ENCODE measurements at regions not wholly inside any gene's neighbourhood (a gene's known extent, or its start where the extent isn't known, plus 50 kb on each side); places are given as distances from the start of the nearest gene placed in this dataset.

DNA sequence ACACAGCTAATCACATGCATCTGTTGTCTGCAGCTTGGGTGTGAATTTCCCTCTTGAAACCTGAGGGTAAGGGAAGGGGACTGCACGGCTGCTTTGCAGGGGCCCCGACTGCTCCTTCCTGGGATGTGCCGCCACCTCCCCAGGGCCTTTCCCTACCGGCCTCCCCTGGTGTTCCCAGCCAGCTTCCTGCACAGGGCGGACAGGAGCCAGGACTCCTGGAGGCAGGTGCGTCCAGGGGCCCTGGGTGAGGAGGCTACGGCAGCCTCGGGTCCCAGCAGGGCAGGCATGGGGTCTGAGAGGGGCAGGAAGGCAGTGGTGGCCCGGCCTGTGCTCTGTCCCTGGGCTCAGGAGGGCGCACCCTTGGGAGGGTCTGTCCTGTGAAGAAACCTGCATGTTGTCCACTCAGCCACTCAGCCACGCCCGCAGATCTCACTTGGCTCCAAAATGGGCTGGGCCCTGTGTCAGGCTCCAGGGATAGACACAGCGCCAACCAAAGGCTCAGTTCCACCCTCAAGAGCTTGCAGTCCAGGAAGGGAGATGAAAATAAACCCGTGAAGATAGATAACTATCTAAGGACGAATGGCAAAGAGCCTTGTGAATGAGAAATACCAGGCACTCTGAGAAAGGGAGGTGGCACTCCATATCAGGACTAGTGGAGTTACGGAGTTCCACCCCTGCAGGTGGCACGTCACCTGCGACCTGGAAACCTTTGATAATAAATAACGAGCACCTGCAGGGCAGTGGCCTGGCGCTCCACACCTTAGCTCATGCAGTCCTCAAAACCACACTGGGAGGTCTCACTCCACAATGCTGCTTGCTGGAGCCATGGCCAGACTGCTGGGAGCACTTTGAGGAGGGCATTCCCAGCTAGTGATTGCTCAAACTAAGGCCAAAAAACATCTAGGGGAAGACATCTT lies 427.4 kb downstream of the AACS start:
- TF ChIP-seq, protein P1, sequence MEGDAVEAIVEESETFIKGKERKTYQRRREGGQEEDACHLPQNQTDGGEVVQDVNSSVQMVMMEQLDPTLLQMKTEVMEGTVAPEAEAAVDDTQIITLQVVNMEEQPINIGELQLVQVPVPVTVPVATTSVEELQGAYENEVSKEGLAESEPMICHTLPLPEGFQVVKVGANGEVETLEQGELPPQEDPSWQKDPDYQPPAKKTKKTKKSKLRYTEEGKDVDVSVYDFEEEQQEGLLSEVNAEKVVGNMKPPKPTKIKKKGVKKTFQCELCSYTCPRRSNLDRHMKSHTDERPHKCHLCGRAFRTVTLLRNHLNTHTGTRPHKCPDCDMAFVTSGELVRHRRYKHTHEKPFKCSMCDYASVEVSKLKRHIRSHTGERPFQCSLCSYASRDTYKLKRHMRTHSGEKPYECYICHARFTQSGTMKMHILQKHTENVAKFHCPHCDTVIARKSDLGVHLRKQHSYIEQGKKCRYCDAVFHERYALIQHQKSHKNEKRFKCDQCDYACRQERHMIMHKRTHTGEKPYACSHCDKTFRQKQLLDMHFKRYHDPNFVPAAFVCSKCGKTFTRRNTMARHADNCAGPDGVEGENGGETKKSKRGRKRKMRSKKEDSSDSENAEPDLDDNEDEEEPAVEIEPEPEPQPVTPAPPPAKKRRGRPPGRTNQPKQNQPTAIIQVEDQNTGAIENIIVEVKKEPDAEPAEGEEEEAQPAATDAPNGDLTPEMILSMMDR (IDR thresholded peaks at IDR 0.05): no peak
- TF ChIP-seq EZH2 (IDR thresholded peaks at IDR 0.05): no peak
- TF ChIP-seq EZH2phosphoT487 (IDR thresholded peaks at IDR 0.05): no peak
